ENCODE measurements at regions not wholly inside any gene's neighbourhood (a gene's known extent, or its start where the extent isn't known, plus 50 kb on each side); places are given as distances from the start of the nearest gene placed in this dataset.
A peak's percentile ranks its signal among the peaks of the same experiment; 100 is the strongest.

- no peaks in the 10 kb centered on the region for H3K9me3 ChIP-seq
- no peaks in the 10 kb centered on the region for H3K4me1 ChIP-seq
- ATAC-seq (no peak), FAIRE-seq (no peak), DNase-seq (no peak)
- H3K27ac ChIP-seq: no peak overlapping the region
- no peak overlapping the region for H3K4me3 ChIP-seq
- WGBS, 2 donors: 83 to 90% methylated on average over 2 of the region's 2 CpGs
- H3K27me3 ChIP-seq: no peaks in the 10 kb centered on the region
- intact Hi-C loops (cut with DNase I): no loop called here
- H3K36me3 ChIP-seq: no peaks in the 10 kb centered on the region
- no peak for TF ChIP-seq CTCF (IDR thresholded peaks at IDR 0.05)
These were observed 546.9 kb upstream of the API5 start for GRCh38 chr11:42764936-42765335.

GRCh38 chr11:42768576-42768975 lies 543.2 kb upstream of the API5 start:
- WGBS, 2 donors: 31 to 40% methylated on average over 2 of the region's 2 CpGs
- no peaks in the 10 kb centered on the region for H3K27me3 ChIP-seq
- intact Hi-C loops (cut with DNase I): no loop called here
- ATAC-seq: no peak
- FAIRE-seq: no peak
- no peak for DNase-seq
- no peaks in the 10 kb centered on the region for H3K36me3 ChIP-seq
- no peak overlapping the region for H3K27ac ChIP-seq
- no peak overlapping the region for H3K4me3 ChIP-seq
- no peaks in the 10 kb centered on the region for H3K9me3 ChIP-seq
- H3K4me1 ChIP-seq: no peaks in the 10 kb centered on the region
- no peak for TF ChIP-seq CTCF (IDR thresholded peaks at IDR 0.05)

GRCh38 chr11:42770444-42771065 lies 541.2 kb upstream of the API5 start:
- Histone ChIP-seq H3K27me3 (no peaks in the 10 kb centered on the region), H3K27ac (no peak overlapping the region), H3K4me3 (no peak overlapping the region), H3K36me3 (no peaks in the 10 kb centered on the region), H3K4me1 (no peaks in the 10 kb centered on the region), H3K9me3 (no peaks in the 10 kb centered on the region)
- TF ChIP-seq CTCF (IDR thresholded peaks at IDR 0.05): peak in 3 of 4 donors; percentile 34 to 50 (median 42)
- ATAC-seq (peak in 3 of 4 donors; percentile 49 to 62 (median 50)), DNase-seq (peak in 1 of 6 donors; percentile 26), FAIRE-seq (no peak)
- WGBS, 2 donors: 3 to 21% methylated on average over 1 of the region's 1 CpG
- intact Hi-C loops (cut with DNase I): no loop called here

GRCh38 chr11:42772886-42773285 lies 538.9 kb upstream of the API5 start:
- no peaks in the 10 kb centered on the region for H3K9me3 ChIP-seq
- no peaks in the 10 kb centered on the region for H3K4me1 ChIP-seq
- intact Hi-C loops (cut with DNase I): no loop called here
- DNase-seq (no peak), ATAC-seq (no peak), FAIRE-seq (no peak)
- H3K36me3 ChIP-seq: no peaks in the 10 kb centered on the region
- no peak overlapping the region for H3K27ac ChIP-seq
- no peaks in the 10 kb centered on the region for H3K27me3 ChIP-seq
- no peak overlapping the region for H3K4me3 ChIP-seq
- no peak for TF ChIP-seq CTCF (IDR thresholded peaks at IDR 0.05)
- 35 to 36% methylated on average over 5 of the region's 5 CpGs for WGBS, 2 donors

GRCh38 chr11:42773729-42774128 lies 538.1 kb upstream of the API5 start:
- no peak for FAIRE-seq

More at GRCh38 chr11:42773729-42774128, 538.1 kb upstream of the API5 start:
- no peak for TF ChIP-seq CTCF (IDR thresholded peaks at IDR 0.05)
- intact Hi-C loops (cut with DNase I): no loop called here
- no peak overlapping the region for H3K4me3 ChIP-seq
- no peak overlapping the region for H3K27ac ChIP-seq
- H3K9me3 ChIP-seq: no peaks in the 10 kb centered on the region
- no peaks in the 10 kb centered on the region for H3K27me3 ChIP-seq
- H3K4me1 ChIP-seq: no peaks in the 10 kb centered on the region
- WGBS, 2 donors: 52 to 67% methylated on average over 5 of the region's 5 CpGs
- DNase-seq: no peak
- ATAC-seq: no peak
- no peaks in the 10 kb centered on the region for H3K36me3 ChIP-seq
